Hindlimb muscle (tissue), 1 donor: ENCODE measurements at regions not wholly inside any gene's neighbourhood (a gene's known extent, or its start where the extent isn't known, plus 50 kb on each side); places are given as distances from the start of the nearest gene placed in this dataset.

ENCODE experiments used
- DNase-seq: peaks from one replicate; pipeline ENCODE4 v3.0.0-alpha.2; 2013

DNA sequence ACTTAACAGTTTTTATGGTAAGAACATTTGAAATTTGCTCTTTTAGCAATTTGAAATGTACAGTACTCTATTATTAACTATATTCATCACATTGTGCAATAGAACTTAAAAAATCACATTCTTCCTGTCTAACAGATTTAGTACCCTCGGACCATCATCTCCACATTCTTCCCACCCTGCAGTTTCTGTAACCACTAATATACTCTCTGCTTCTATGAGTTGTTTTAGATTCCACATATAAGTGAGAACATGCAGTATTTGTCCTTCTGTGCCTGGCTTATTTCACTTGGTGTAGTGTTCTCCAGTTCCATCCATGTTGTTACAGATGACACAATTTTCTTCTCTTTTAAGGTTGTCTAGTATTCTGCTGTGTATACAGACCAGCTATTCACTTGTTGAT is 88.9 kb upstream of the SEC61G start:
- no peak for DNase-seq

DNA sequence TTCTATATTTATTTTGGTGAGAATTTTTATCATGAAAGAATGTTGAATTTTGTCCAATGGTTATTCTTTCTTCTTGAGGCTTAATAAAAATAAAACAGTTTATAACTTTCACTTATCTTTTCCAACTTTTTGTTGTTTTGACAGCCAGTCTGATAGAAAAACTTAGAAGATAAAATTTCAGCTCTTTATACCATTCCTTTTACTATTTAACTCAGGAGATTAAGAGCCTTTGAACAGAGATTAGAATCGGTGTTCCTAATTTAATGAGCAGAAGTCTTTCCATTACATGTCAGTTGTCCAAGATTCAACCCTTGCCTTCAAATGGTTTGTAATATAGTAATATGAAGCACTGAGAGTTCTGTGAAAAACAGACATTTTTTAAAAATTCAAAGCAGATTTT is 97.8 kb upstream of the SEC61G start:
- no peak for DNase-seq

DNA sequence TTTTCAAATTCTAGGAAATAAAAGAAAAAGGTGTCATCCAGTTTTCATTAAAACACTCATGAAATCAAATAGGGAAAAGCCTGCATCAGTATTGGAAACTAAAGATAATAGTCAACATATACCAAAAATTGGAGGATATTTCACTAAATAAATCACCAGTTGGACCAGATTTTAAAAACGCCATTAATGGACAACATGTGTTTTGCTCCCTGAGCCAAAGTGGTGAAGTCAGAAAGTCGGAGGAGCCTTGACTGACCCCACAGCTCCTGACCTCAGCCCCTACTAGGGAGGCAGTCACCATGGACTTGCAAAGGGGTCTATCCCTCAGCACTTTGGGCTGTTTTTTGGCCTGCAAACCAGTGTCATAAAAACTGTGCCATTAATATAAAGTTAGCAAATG is 98.3 kb upstream of the SEC61G start:
- DNase-seq, result no peak

GRCh38 chr7:54858008-54858692 is 99.1 kb upstream of the SEC61G start:
- DNase-seq, result no peak

- DNase-seq, result no peak
These were observed 100.1 kb upstream of the SEC61G start for GRCh38 chr7:54859066-54859465.

- no peak for DNase-seq
These were observed 100.5 kb upstream of the SEC61G start for GRCh38 chr7:54859545-54859944.

- DNase-seq, result no peak
These were observed 101.2 kb upstream of the SEC61G start for GRCh38 chr7:54860003-54860775.

DNA sequence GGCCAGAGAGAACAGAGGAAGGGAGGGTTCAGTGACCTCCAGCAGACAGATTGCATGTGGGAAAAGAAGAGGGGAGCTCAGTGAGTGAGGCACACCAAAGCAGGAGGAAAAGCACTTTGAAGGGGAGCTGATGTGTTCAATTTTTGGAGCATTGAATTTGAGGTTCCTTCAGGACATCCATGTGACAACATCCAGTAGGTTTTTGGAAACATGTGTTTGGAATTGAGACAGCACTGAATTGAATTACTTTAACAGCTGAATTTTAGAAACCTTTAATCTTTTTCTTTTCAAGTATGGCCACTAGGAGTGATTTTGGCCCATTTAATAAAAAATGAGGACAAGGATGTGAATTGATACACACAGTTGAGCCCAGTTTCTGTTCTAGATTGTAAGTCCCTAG is 101.8 kb upstream of the SEC61G start:
- no peak for DNase-seq

- DNase-seq, result no peak
These were observed 105.7 kb upstream of the SEC61G start for GRCh38 chr7:54864663-54865062.

GRCh38 chr7:54869523-54869922 is 110.5 kb upstream of the SEC61G start:
- DNase-seq, result no peak

GRCh38 chr7:54874804-54875203 is 115.8 kb upstream of the SEC61G start:
- no peak for DNase-seq

DNA sequence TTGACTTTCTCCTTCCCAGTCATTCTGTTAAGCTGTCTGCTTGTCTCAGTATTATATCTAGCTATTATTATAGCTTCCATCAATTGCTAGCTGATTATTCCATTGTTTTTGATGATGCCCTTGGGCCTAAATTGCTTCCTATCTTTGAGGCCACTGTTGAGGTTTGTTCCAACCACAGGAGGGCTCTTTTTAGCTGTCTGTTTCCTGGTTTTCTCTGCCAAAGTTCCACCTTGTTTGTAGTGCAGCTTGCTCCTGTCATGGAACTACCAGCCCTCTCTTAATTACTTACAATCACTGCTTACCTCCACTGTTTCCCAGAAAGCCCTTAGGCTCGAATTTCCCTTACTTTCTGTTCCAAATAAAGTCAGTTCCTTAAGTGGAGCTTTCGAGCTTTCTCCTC is 118.7 kb upstream of the SEC61G start:
- DNase-seq, result no peak

GRCh38 chr7:54878339-54878738 is 119.3 kb upstream of the SEC61G start:
- DNase-seq, result no peak

- DNase-seq, result no peak
These were observed 120.8 kb upstream of the SEC61G start for GRCh38 chr7:54879776-54880175.

GRCh38 chr7:54880326-54880989 is 121.4 kb upstream of the SEC61G start:
- DNase-seq, result no peak

GRCh38 chr7:54881816-54882520 is 123.0 kb upstream of the SEC61G start:
- DNase-seq, result no peak

DNA sequence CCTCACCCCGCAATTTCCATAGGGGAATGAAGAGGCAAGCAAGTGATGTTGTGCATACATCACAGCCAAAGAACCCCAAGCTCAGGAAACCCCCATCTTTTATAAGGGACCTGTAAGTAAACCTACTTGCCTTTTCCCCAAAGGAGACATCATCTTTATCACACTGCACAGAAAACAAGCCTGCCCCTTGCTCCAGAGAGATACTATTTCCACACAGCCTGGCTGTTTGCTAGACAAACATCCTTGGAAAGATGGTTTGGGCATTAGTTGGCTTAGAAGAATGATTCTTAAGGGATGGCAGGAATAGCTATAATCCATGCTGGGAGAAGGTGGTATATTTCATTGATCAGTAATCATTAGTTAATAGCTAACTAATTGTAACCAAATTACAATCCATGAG is 123.7 kb upstream of the SEC61G start:
- no peak for DNase-seq

GRCh38 chr7:54883576-54883975 is 124.6 kb upstream of the SEC61G start:
- DNase-seq, result no peak

- no peak for DNase-seq
These were observed 126.3 kb upstream of the SEC61G start for GRCh38 chr7:54885285-54885684.

DNA sequence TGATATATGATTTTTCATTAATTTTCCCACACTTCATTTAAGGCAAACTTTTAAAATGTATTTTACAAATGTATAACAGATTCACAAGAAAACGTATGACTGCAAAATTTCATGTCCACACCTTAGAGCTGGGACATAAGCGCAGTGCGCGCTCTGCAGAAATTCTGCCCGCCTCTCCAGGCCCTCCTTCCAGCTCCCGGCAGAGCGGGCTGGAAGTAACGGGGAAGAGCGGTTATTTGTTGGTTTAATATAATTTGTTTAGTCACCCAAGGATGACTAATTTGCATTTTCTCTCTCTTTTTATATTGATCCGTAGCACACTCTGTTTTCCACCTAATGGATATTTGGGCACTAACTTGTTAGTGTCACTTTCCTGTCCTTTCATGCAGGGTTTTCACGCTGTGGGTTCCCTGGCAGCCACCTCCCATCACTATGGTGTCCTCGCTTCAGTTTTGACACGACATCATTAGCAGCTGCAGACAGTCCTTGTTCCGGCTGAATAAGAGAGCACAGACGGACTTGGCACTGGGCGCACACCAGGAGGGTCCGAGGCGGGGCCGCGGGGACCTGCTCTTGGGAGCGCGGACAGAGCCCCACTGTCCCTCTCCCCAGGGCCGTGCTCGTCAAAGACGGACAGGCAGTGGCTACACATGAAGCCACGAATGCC is 129.2 kb upstream of the SEC61G start:
- peak; percentile 19 for DNase-seq

GRCh38 chr7:54888734-54889082 is 129.7 kb upstream of the SEC61G start:
- no peak for DNase-seq

DNA sequence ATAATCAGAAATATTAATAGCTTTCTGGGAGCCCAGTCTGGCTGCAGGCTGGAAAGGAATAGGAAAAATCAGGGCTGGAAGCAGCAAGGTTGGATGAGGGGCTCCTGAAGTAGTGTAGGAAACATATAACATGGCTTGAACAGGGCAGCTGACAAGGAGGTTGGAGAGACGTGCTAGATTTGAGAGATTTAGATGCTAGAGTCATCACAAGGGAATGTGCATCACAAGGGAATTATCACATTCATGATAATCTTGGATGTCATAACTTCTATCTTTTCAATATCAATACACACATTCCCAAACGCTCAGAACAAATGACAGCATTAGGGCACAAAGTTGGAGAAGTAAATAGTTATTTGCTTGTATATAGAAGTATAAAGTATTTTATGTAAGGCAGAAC is 120.9 kb upstream of the EGFR start:
- DNase-seq, result no peak
